BJ (cell line): ENCODE measurements at regions not wholly inside any gene's neighbourhood (a gene's known extent, or its start where the extent isn't known, plus 50 kb on each side); places are given as distances from the start of the nearest gene placed in this dataset.

Source experiments
- CTCF ChIA-PET: fragments of 350-600 bp; formaldehyde crosslinking; extraction: SDS; loops from one replicate; lab custom pipeline; 2021; ENCODE audit warnings: antibody characterized with exemption, inconsistent platforms; lab: Yijun Ruan, JAX
- POLR2A ChIA-PET: fragments of 300-600 bp; sonication (Branson Sonifier 250); formaldehyde crosslinking; extraction: SDS; loops from one replicate; lab custom pipeline; 2021; ENCODE audit warnings: antibody characterized with exemption; lab: Charles Lee
- DNase-seq: peaks from one replicate; pipeline ENCODE4 v3.0.0-alpha.2; 2011; ENCODE audit warnings: low read depth
- H3K27me3 ChIP-seq: 2 replicates; pipeline ENCODE4 v1.6.0; 2011; ENCODE audit warnings: low read length; ENCODE audit not compliant: control insufficient read depth, insufficient read depth
- H3K36me3 ChIP-seq: 2 replicates; pipeline ENCODE4 v1.5.1; 2011; ENCODE audit warnings: low read length; ENCODE audit not compliant: control insufficient read depth, insufficient read depth
- H3K4me3 ChIP-seq: 2 replicates; pipeline ENCODE4 v1.5.1; 2011; ENCODE audit warnings: low read depth, mild to moderate bottlenecking, control low read depth, low read length
- CTCF ChIP-seq: IDR thresholded peaks from 2 replicates; pipeline ENCODE4 v1.5.1; 2011; ENCODE audit warnings: low read depth, mild to moderate bottlenecking, control low read depth, inconsistent platforms, low read length, moderate library complexity; ENCODE audit not compliant: insufficient read depth

- ChIA-PET CTCF (interaction anchor here (0.7 kb wide), 1 partner anchor 15 kb away, joined by 3 read pairs; no protein-coding TSS in a partner anchor), POLR2A (no interaction called here)
- Histone ChIP-seq H3K4me3 (no peak overlapping the region), H3K27me3 (no peaks in the 10 kb centered on the region), H3K36me3 (no peaks in the 10 kb centered on the region)
- TF ChIP-seq CTCF: no peak
- no peak for DNase-seq
Measured at GRCh38 chr3:66789580-66790237, 208.4 kb upstream of the KBTBD8 start.

- no peak for TF ChIP-seq CTCF
- ChIA-PET POLR2A (no interaction called here), CTCF (no interaction called here)
- no peak for DNase-seq
- H3K4me3 ChIP-seq: no peak overlapping the region
- no peaks in the 10 kb centered on the region for H3K36me3 ChIP-seq
- no peaks in the 10 kb centered on the region for H3K27me3 ChIP-seq
Measured at GRCh38 chr3:66792086-66792485, 206.0 kb upstream of the KBTBD8 start.

- POLR2A ChIA-PET: interaction anchor here (0.6 kb wide), 1 partner anchor 505 kb away, joined by 3 read pairs; no protein-coding TSS in a partner anchor
- no peaks in the 10 kb centered on the region for H3K36me3 ChIP-seq
- H3K27me3 ChIP-seq: no peaks in the 10 kb centered on the region
- CTCF ChIA-PET: interaction anchor here (1.1 to 1.7 kb wide), 2 partner anchors 21 to 22 kb away, joined by 3 to 4 read pairs; no protein-coding TSS in a partner anchor
- TF ChIP-seq CTCF: no peak
- no peak overlapping the region for H3K4me3 ChIP-seq
- DNase-seq: no peak
Measured at GRCh38 chr3:66795365-66795764, 202.7 kb upstream of the KBTBD8 start.

GRCh38 chr3:66796343-66796742 is 201.8 kb upstream of the KBTBD8 start:
- ChIA-PET CTCF (interaction anchor here (1.1 to 1.7 kb wide), 2 partner anchors 20 to 21 kb away, joined by 3 to 4 read pairs; no protein-coding TSS in a partner anchor), POLR2A (no interaction called here)
- no peak for TF ChIP-seq CTCF
- H3K27me3 ChIP-seq: no peaks in the 10 kb centered on the region
- no peak for DNase-seq
- H3K36me3 ChIP-seq: no peaks in the 10 kb centered on the region
- no peak overlapping the region for H3K4me3 ChIP-seq

GRCh38 chr3:66797889-66798560 is 200.1 kb upstream of the KBTBD8 start:
- no peak overlapping the region for H3K4me3 ChIP-seq
- no peak for TF ChIP-seq CTCF
- CTCF ChIA-PET: no interaction called here
- DNase-seq: no peak
- POLR2A ChIA-PET: no interaction called here
- H3K36me3 ChIP-seq: no peaks in the 10 kb centered on the region
- H3K27me3 ChIP-seq: no peaks in the 10 kb centered on the region
